ENCODE measurements at regions not wholly inside any gene's neighbourhood (a gene's known extent, or its start where the extent isn't known, plus 50 kb on each side); places are given as distances from the start of the nearest gene placed in this dataset.

GRCh38 chr3:82413171-82413570 is 651.7 kb upstream of the GBE1 start:
- CTCF ChIA-PET = no interaction called here
- no peak for TF ChIP-seq CTCF (IDR thresholded peaks at IDR 0.05)
- H3K27me3 Mint-ChIP-seq = no peaks in the 10 kb centered on the region
- H3K36me3 Mint-ChIP-seq (ENCODE audit: low read depth) = no peaks in the 10 kb centered on the region
- no peaks in the 10 kb centered on the region for H3K4me1 Mint-ChIP-seq
- POLR2A ChIA-PET = no interaction called here
- no peak overlapping the region for H3K27ac Mint-ChIP-seq
- DNase-seq (no peak), ATAC-seq (ENCODE audit: low read depth) (no peak)
- intact Hi-C loops (cut with micrococcal nuclease) = no loop called here
- H3K9me3 Mint-ChIP-seq = no peaks in the 10 kb centered on the region
- no peak overlapping the region for H3K4me3 Mint-ChIP-seq

- Mint-ChIP-seq H3K27ac (no peak overlapping the region), H3K27me3 (no peaks in the 10 kb centered on the region), H3K36me3 (ENCODE audit: low read depth) (no peaks in the 10 kb centered on the region), H3K4me3 (no peak overlapping the region), H3K4me1 (no peaks in the 10 kb centered on the region), H3K9me3 (no peaks in the 10 kb centered on the region)
- intact Hi-C loops (cut with micrococcal nuclease) = no loop called here
- no peak for DNase-seq
- ChIA-PET CTCF (no interaction called here), POLR2A (no interaction called here)
- TF ChIP-seq CTCF (IDR thresholded peaks at IDR 0.05) = no peak
- no peak for ATAC-seq (ENCODE audit: low read depth)
Measured at GRCh38 chr3:82410366-82410765, 648.9 kb upstream of the GBE1 start.

DNA sequence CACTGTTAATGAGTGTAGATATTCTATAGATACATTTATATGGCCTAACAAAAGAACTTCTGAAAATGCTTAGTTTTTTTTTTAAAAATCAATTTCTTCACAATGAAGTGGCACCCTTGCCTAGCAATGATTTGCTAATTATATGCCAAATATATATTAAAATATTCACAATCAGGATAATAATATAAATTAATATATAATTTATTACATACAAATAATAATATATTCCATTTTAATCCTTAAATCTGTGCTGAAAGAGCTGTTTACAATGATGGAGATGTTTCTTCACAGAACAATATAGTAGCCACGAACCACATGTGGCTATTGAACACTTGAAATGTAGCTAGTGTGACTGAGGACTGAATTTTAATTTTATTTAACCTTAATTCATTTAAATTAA is 648.4 kb upstream of the GBE1 start:
- ChIA-PET CTCF (no interaction called here), POLR2A (no interaction called here)
- no peak for TF ChIP-seq CTCF (IDR thresholded peaks at IDR 0.05)
- Mint-ChIP-seq H3K4me3 (no peak overlapping the region), H3K9me3 (no peaks in the 10 kb centered on the region), H3K36me3 (ENCODE audit: low read depth) (no peaks in the 10 kb centered on the region), H3K27ac (no peak overlapping the region), H3K4me1 (no peaks in the 10 kb centered on the region), H3K27me3 (no peaks in the 10 kb centered on the region)
- ATAC-seq (ENCODE audit: low read depth) (no peak), DNase-seq (no peak)
- intact Hi-C loops (cut with micrococcal nuclease) = no loop called here

GRCh38 chr3:82392203-82392775 is 630.8 kb upstream of the GBE1 start:
- no peak overlapping the region for H3K4me3 Mint-ChIP-seq
- no peak for ATAC-seq (ENCODE audit: low read depth)
- CTCF ChIA-PET = no interaction called here

GRCh38 chr3:82390868-82391267 is 629.4 kb upstream of the GBE1 start:
- ATAC-seq (ENCODE audit: low read depth) (no peak), DNase-seq (no peak)
- ChIA-PET CTCF (no interaction called here), POLR2A (no interaction called here)
- H3K9me3 Mint-ChIP-seq = peaks cover 1% of the 10 kb centered on the region
- H3K27ac Mint-ChIP-seq = no peak overlapping the region
- no peaks in the 10 kb centered on the region for H3K27me3 Mint-ChIP-seq
- TF ChIP-seq CTCF (IDR thresholded peaks at IDR 0.05) = no peak
- intact Hi-C loops (cut with micrococcal nuclease) = no loop called here
- no peaks in the 10 kb centered on the region for H3K36me3 Mint-ChIP-seq (ENCODE audit: low read depth)
- no peaks in the 10 kb centered on the region for H3K4me1 Mint-ChIP-seq
- no peak overlapping the region for H3K4me3 Mint-ChIP-seq

More at GRCh38 chr3:82392203-82392775, 630.8 kb upstream of the GBE1 start:
- Mint-ChIP-seq H3K27me3 (no peaks in the 10 kb centered on the region), H3K36me3 (ENCODE audit: low read depth) (no peaks in the 10 kb centered on the region), H3K9me3 (peaks cover 1% of the 10 kb centered on the region), H3K4me1 (no peaks in the 10 kb centered on the region), H3K27ac (no peak overlapping the region)
- TF ChIP-seq CTCF (IDR thresholded peaks at IDR 0.05) = no peak
- intact Hi-C loops (cut with micrococcal nuclease) = no loop called here
- POLR2A ChIA-PET = no interaction called here
- DNase-seq = no peak

Data from activated B cell treated with CpG ODN at 0.5 μM for 24 hours (primary cell).